Gastroesophageal sphincter (tissue), 4 donors: ENCODE measurements at regions not wholly inside any gene's neighbourhood (a gene's known extent, or its start where the extent isn't known, plus 50 kb on each side); places are given as distances from the start of the nearest gene placed in this dataset.

ENCODE experiments used
- ATAC-seq: fragments of 150-250 bp; one replicate; pipeline ENCODE4 v1.9.1; 2016; ENCODE audit warnings: mild to moderate bottlenecking, moderate library complexity
- H3K27ac ChIP-seq, 4 donors: fragments of 200-600 bp; sonication (generic) in 3 of 4; 1 replicate in 3 of 4; 2 replicates in 1 of 4; pipeline ENCODE4 v1.5.1; 2016 to 2019
- H3K27me3 ChIP-seq: fragments of 200-600 bp; sonication (generic); one replicate; pipeline ENCODE4 v1.5.1; 2019
- H3K36me3 ChIP-seq, 2 donors: fragments of 200-600 bp; sonication (generic); one replicate each; pipeline ENCODE4 v1.5.1; 2019; ENCODE audit warnings: control low read depth in 1 of 2
- H3K4me1 ChIP-seq, 3 donors: fragments of 200-600 bp; sonication (generic); 1 replicate in 2 of 3; 2 replicates in 1 of 3; pipeline ENCODE4 v1.5.1; 2016 to 2019; ENCODE audit warnings: control low read depth in 2 of 3
- H3K4me3 ChIP-seq, 2 donors: fragments of 200-600 bp; sonication (generic); one replicate each; pipeline ENCODE4 v1.5.1; 2019; ENCODE audit warnings: mild to moderate bottlenecking in 1 of 2, moderate library complexity in 1 of 2
- H3K9me3 ChIP-seq, 3 donors: fragments of 200-600 bp; sonication (generic); one replicate each; pipeline ENCODE4 v1.5.1; 2017 to 2019; ENCODE audit warnings: control low read depth in 2 of 3
- CTCF ChIP-seq, 4 experiments: fragments of 200-600 bp in 2 of 4; fragments of 450-650 bp in 2 of 4; sonication (generic) in 1 of 4; IDR thresholded peaks; one replicate each; pipeline ENCODE4 v1.5.1; 2017 to 2019; ENCODE audit warnings: antibody characterized with exemption in 4 of 4, mild to moderate bottlenecking in 2 of 4, moderate library complexity in 2 of 4
- EP300 ChIP-seq: sonication (generic); formaldehyde crosslinking; IDR thresholded peaks from one replicate; pipeline ENCODE4 v1.6.1; 2017; ENCODE audit warnings: antibody characterized with exemption, mild to moderate bottlenecking
- POLR2A ChIP-seq, 2 donors: fragments of 450-650 bp; IDR thresholded peaks; one replicate each; pipeline ENCODE4 v1.6.1; 2017; ENCODE audit warnings: antibody characterized with exemption in 2 of 2, mild to moderate bottlenecking in 2 of 2, moderate library complexity in 1 of 2
- POLR2AphosphoS5 ChIP-seq: sonication (generic); formaldehyde crosslinking; IDR thresholded peaks from one replicate; pipeline ENCODE4 v1.6.1; 2017; ENCODE audit warnings: antibody characterized with exemption
- WGBS, 2 donors: methylation state at CpG; one replicate each; pipeline ENCODE4 v1.1.5; 2018; ENCODE audit warnings: low coverage in 1 of 2; 5-methylcytosine and 5-hydroxymethylcytosine counted together

DNA sequence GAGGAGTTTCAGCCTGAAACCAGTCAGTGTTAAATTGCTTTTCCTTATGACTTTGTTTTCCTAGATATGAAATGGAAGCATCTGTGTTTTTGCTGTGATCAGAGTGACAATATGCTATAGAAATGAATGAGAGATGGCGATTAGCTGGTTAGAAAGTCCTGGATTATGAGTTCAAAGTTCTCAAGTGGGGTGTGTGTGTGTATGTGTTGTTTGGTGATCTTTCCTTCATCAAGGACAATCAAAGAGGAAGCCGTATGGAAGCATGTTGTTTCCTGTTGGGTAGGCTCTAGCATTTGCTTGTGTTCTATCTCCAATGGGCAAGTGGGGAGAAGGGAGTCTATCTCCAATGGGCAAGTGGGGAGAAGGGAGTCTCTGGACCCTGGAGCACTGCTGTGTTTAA, 64.0 kb upstream of the STX18 start:
- no peak overlapping the region for H3K4me3 ChIP-seq
- no peaks in the 10 kb centered on the region for H3K36me3 ChIP-seq
- TF ChIP-seq POLR2A (IDR thresholded peaks at IDR 0.05) (no peak), POLR2AphosphoS5 (no peak)
- H3K27me3 ChIP-seq = no peaks in the 10 kb centered on the region
- no peaks in the 10 kb centered on the region for H3K4me1 ChIP-seq
- no peaks in the 10 kb centered on the region for H3K9me3 ChIP-seq
- WGBS, 2 donors = 66% methylated on average over 2 of the region's 2 CpGs; no CpG with 5 or more reads in 1 of the 2 donors
- H3K27ac ChIP-seq = no peak overlapping the region
- ATAC-seq = no peak

DNA sequence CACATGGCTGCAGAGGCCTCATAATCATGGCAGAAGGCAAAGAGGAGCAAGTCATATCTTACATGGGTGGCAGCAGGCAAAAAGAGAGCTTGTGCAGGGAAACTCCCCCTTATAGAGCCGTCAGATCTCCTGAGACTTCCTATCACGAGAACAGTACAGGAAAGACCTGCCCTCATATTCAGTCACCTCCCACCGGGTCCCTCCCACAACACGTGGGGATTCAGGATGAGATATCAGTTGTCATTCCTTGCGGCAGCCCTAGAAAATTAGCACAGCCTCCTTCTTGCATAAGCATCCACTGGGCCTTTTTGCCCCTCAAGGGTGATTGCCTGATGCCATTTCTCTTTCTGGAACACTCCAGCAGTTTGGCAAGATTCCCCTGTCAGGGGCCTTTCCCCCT, 61.7 kb upstream of the STX18 start:
- no peaks in the 10 kb centered on the region for H3K9me3 ChIP-seq
- no peak overlapping the region for H3K4me3 ChIP-seq
- WGBS, 2 donors = 57 to 80% methylated on average over 1 to 5 of the region's 5 CpGs
- TF ChIP-seq CTCF (IDR thresholded peaks at IDR 0.05) (no peak), POLR2A (IDR thresholded peaks at IDR 0.05) (no peak), EP300 (no peak)
- no peaks in the 10 kb centered on the region for H3K36me3 ChIP-seq
- H3K27ac ChIP-seq = no peak overlapping the region
- H3K27me3 ChIP-seq = no peaks in the 10 kb centered on the region
- H3K4me1 ChIP-seq = no peaks in the 10 kb centered on the region
- ATAC-seq = no peak

- Histone ChIP-seq H3K36me3 (no peaks in the 10 kb centered on the region), H3K27me3 (no peaks in the 10 kb centered on the region), H3K4me1 (no peaks in the 10 kb centered on the region), H3K4me3 (no peak overlapping the region), H3K9me3 (no peaks in the 10 kb centered on the region), H3K27ac (no peak overlapping the region)
- TF ChIP-seq EP300 (no peak), POLR2AphosphoS5 (no peak), CTCF (IDR thresholded peaks at IDR 0.05) (no peak), POLR2A (IDR thresholded peaks at IDR 0.05) (no peak)
- WGBS, 2 donors = 52 to 76% methylated on average over 4 of the region's 4 CpGs
- ATAC-seq = no peak
Measured at GRCh38 chr4:4603067-4603466, 61.2 kb upstream of the STX18 start.

DNA sequence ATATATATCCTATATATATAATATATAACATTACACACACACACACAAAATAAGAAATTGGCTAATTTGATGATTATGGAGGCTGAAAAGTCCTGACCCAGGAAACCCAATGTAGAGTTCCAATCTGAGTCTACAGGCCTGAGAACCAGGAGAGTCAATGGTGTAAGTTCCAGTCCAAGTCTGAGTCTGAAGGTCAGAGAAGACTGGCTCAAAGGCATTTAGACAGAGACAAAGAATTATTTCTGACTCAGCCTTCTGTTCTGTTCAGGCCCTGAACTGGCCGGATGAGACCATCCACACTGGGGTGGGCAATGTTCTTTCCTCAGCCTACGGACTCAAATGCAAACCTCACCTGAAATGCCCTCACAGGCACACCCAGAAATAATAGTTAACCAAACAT, 60.6 kb upstream of the STX18 start:
- Histone ChIP-seq H3K4me1 (no peaks in the 10 kb centered on the region), H3K36me3 (no peaks in the 10 kb centered on the region), H3K27me3 (no peaks in the 10 kb centered on the region), H3K9me3 (no peaks in the 10 kb centered on the region), H3K27ac (no peak overlapping the region), H3K4me3 (no peak overlapping the region)
- 80% methylated on average over 1 of the region's 2 CpGs; no CpG with 5 or more reads in 1 of the 2 donors for WGBS, 2 donors
- no peak for TF ChIP-seq EP300
- no peak for TF ChIP-seq POLR2A (IDR thresholded peaks at IDR 0.05)
- TF ChIP-seq CTCF (IDR thresholded peaks at IDR 0.05) = no peak
- no peak for TF ChIP-seq POLR2AphosphoS5
- ATAC-seq = no peak

GRCh38 chr4:4601803-4602369, 60.0 kb upstream of the STX18 start:
- Histone ChIP-seq H3K36me3 (no peaks in the 10 kb centered on the region), H3K27ac (no peak overlapping the region), H3K27me3 (no peaks in the 10 kb centered on the region), H3K4me1 (no peaks in the 10 kb centered on the region), H3K9me3 (no peaks in the 10 kb centered on the region), H3K4me3 (no peak overlapping the region)
- no peak for ATAC-seq
- WGBS, 2 donors = 65 to 69% methylated on average over 3 to 5 of the region's 13 CpGs
- TF ChIP-seq POLR2AphosphoS5 (no peak), CTCF (IDR thresholded peaks at IDR 0.05) (no peak), POLR2A (IDR thresholded peaks at IDR 0.05) (no peak), EP300 (no peak)
